ENCODE measurements at regions not wholly inside any gene's neighbourhood (a gene's known extent, or its start where the extent isn't known, plus 50 kb on each side); places are given as distances from the start of the nearest gene placed in this dataset.
"Not testable (repeated sequence)": the region's sequence is repeated elsewhere in the genome, so short reads cannot be mapped to it uniquely, and the experiment has no call there.

- DNase-seq: no peak
These were observed 81.8 kb upstream of the SYN3 start for GRCh38 chr22:33139937-33140336.

GRCh38 chr22:33138333-33138732 lies 80.2 kb upstream of the SYN3 start:
- DNase-seq: not testable (repeated sequence)

GRCh38 chr22:33130473-33130872 lies 72.3 kb upstream of the SYN3 start:
- no peak for DNase-seq

- no peak for DNase-seq
These were observed 71.4 kb upstream of the SYN3 start for GRCh38 chr22:33129621-33130020.

GRCh38 chr22:33126881-33127280 lies 68.7 kb upstream of the SYN3 start:
- no peak for DNase-seq

GRCh38 chr22:33124471-33124870 lies 66.3 kb upstream of the SYN3 start:
- no peak for DNase-seq

- not testable (repeated sequence) for DNase-seq
These were observed 64.3 kb upstream of the SYN3 start for GRCh38 chr22:33122439-33122838.

GRCh38 chr22:33119044-33119443 lies 60.9 kb upstream of the SYN3 start:
- no peak for DNase-seq

GRCh38 chr22:33117821-33118220 lies 59.6 kb upstream of the SYN3 start:
- no peak for DNase-seq

- DNase-seq: peak; percentile 24
These were observed 58.8 kb upstream of the SYN3 start for GRCh38 chr22:33116841-33117547.

- no peak for DNase-seq
These were observed 56.4 kb upstream of the SYN3 start for GRCh38 chr22:33114565-33114964.

GRCh38 chr22:33112580-33112979 lies 54.4 kb upstream of the SYN3 start:
- DNase-seq: no peak

- no peak for DNase-seq
These were observed 53.3 kb upstream of the SYN3 start for GRCh38 chr22:33111491-33111890.

GRCh38 chr22:33110562-33111163 lies 52.5 kb upstream of the SYN3 start:
- DNase-seq: no peak

GRCh38 chr22:33109514-33110430 lies 51.6 kb upstream of the SYN3 start:
- no peak for DNase-seq

- DNase-seq: no peak
These were observed 49.9 kb upstream of the SYN3 start for GRCh38 chr22:33108037-33108436.
